Gastrocnemius medialis (tissue), 4 donors: ENCODE measurements at regions not wholly inside any gene's neighbourhood (a gene's known extent, or its start where the extent isn't known, plus 50 kb on each side); places are given as distances from the start of the nearest gene placed in this dataset.

Source experiments
- POLR2A ChIP-seq, 2 donors: fragments of 450-650 bp; IDR thresholded peaks; one replicate each; pipeline ENCODE4 v1.6.1; 2017; ENCODE audit warnings: antibody characterized with exemption in 2 of 2, mild to moderate bottlenecking in 2 of 2, moderate library complexity in 2 of 2
- TF ChIP-seq, protein P1 (sequence below), 5 experiments: fragments of 450-650 bp in 3 of 5; fragments of 200-600 bp in 2 of 5; sonication (generic) in 2 of 5; IDR thresholded peaks in 4 of 5; conservative IDR thresholded peaks in 1 of 5; 1 replicate in 4 of 5; 2 replicates in 1 of 5; pipeline ENCODE4 v1.5.1; 2016 to 2019; ENCODE audit warnings: antibody characterized with exemption in 5 of 5, mild to moderate bottlenecking in 3 of 5, moderate library complexity in 3 of 5

DNA sequence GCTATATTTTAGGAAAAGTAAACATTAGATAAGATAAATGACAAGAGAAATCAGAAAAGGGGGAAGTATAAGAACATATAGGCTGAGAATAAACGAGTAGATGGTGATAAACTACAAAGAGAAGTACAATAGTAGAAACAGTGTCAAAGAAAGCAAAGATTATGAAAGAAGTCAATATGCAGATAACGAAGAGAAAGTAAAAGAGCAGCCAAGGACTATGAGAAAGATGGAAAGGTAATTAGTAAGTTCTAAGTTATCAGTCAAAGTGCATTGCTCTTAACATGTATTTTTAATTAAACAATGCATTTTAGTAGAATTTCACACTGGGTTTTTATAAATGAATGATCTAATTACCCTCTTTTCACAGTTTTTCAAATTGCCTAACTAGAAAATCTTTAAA, 1801.3 kb upstream of the PCDH10 start:
- no peak for TF ChIP-seq POLR2A (IDR thresholded peaks at IDR 0.05)
- TF ChIP-seq, protein P1, sequence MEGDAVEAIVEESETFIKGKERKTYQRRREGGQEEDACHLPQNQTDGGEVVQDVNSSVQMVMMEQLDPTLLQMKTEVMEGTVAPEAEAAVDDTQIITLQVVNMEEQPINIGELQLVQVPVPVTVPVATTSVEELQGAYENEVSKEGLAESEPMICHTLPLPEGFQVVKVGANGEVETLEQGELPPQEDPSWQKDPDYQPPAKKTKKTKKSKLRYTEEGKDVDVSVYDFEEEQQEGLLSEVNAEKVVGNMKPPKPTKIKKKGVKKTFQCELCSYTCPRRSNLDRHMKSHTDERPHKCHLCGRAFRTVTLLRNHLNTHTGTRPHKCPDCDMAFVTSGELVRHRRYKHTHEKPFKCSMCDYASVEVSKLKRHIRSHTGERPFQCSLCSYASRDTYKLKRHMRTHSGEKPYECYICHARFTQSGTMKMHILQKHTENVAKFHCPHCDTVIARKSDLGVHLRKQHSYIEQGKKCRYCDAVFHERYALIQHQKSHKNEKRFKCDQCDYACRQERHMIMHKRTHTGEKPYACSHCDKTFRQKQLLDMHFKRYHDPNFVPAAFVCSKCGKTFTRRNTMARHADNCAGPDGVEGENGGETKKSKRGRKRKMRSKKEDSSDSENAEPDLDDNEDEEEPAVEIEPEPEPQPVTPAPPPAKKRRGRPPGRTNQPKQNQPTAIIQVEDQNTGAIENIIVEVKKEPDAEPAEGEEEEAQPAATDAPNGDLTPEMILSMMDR (IDR thresholded peaks at IDR 0.05 in 4 of 5, conservative IDR thresholded peaks at IDR 0.05 in 1 of 5) = no peak
